Hepatocyte (in vitro differentiated cells): ENCODE measurements at regions not wholly inside any gene's neighbourhood (a gene's known extent, or its start where the extent isn't known, plus 50 kb on each side); places are given as distances from the start of the nearest gene placed in this dataset.

Source experiments
- DNase-seq: peaks from one replicate; pipeline ENCODE4 v3.0.0-alpha.2; 2016; ENCODE audit warnings: low spot score
- H2AFZ ChIP-seq: fragments of 200-600 bp; sonication (generic); 2 replicates; pipeline ENCODE4 v1.6.0; 2016; ENCODE audit warnings: antibody characterized with exemption, mild to moderate bottlenecking
- H3K27ac ChIP-seq: fragments of 200-600 bp; sonication (generic); 2 replicates; pipeline ENCODE4 v1.5.1; 2016; ENCODE audit warnings: mild to moderate bottlenecking
- H3K27me3 ChIP-seq: fragments of 200-600 bp; sonication (generic); 2 replicates; pipeline ENCODE4 v1.6.1; 2016
- H3K36me3 ChIP-seq: fragments of 200-600 bp; sonication (generic); replicated peaks from 2 replicates; pipeline ENCODE4 v1.5.1; 2016; ENCODE audit warnings: low read depth; ENCODE audit not compliant: insufficient read depth
- H3K4me1 ChIP-seq: fragments of 200-600 bp; sonication (generic); 2 replicates; pipeline ENCODE4 v1.5.1; 2016; ENCODE audit warnings: mild to moderate bottlenecking, moderate library complexity; ENCODE audit not compliant: insufficient read depth
- H3K4me2 ChIP-seq: fragments of 200-600 bp; sonication (generic); 2 replicates; pipeline ENCODE4 v1.6.0; 2016
- H3K4me3 ChIP-seq: fragments of 200-600 bp; sonication (generic); 2 replicates; pipeline ENCODE4 v1.5.1; 2016; ENCODE audit warnings: mild to moderate bottlenecking
- H3K79me2 ChIP-seq: fragments of 200-600 bp; sonication (generic); 2 replicates; pipeline ENCODE4 v1.6.0; 2017; ENCODE audit warnings: mild to moderate bottlenecking
- H3K9me2 ChIP-seq: fragments of 200-600 bp; sonication (generic); replicated peaks from 2 replicates; pipeline ENCODE4 v1.6.0; 2017; ENCODE audit warnings: mild to moderate bottlenecking; ENCODE audit not compliant: insufficient read depth
- H3K9me3 ChIP-seq: fragments of 200-600 bp; sonication (generic); 2 replicates; pipeline ENCODE4 v1.5.1; 2016; ENCODE audit warnings: low read depth, mild to moderate bottlenecking
- H4K20me1 ChIP-seq: fragments of 200-600 bp; sonication (generic); 2 replicates; pipeline ENCODE4 v1.6.0; 2016; ENCODE audit warnings: mild to moderate bottlenecking; ENCODE audit not compliant: insufficient read depth, poor library complexity, severe bottlenecking
- EZH2 ChIP-seq: fragments of 200-600 bp; sonication (generic); IDR thresholded peaks from 2 replicates; pipeline ENCODE4 v1.6.1; 2016; ENCODE audit warnings: antibody characterized with exemption, mild to moderate bottlenecking, borderline replicate concordance
- EZH2phosphoT487 ChIP-seq: fragments of 200-600 bp; sonication (generic); IDR thresholded peaks from one replicate; pipeline ENCODE4 v1.6.1; 2018; ENCODE audit warnings: antibody characterized with exemption, mild to moderate bottlenecking, low read depth, moderate library complexity; ENCODE audit not compliant: unreplicated experiment, severe bottlenecking
- WGBS: methylation state at CpG from one replicate; pipeline ENCODE4 v1.1.6; 2016; ENCODE audit warnings: low lambda C conversion rate; ENCODE audit errors: missing lambda C conversion rate; 5-methylcytosine and 5-hydroxymethylcytosine counted together
- TF ChIP-seq, protein P1 (sequence below): fragments of 200-600 bp; sonication (generic); IDR thresholded peaks from 2 replicates; pipeline ENCODE4 v1.5.1; 2016; ENCODE audit warnings: antibody characterized with exemption, mild to moderate bottlenecking; ENCODE audit not compliant: poor library complexity

DNA sequence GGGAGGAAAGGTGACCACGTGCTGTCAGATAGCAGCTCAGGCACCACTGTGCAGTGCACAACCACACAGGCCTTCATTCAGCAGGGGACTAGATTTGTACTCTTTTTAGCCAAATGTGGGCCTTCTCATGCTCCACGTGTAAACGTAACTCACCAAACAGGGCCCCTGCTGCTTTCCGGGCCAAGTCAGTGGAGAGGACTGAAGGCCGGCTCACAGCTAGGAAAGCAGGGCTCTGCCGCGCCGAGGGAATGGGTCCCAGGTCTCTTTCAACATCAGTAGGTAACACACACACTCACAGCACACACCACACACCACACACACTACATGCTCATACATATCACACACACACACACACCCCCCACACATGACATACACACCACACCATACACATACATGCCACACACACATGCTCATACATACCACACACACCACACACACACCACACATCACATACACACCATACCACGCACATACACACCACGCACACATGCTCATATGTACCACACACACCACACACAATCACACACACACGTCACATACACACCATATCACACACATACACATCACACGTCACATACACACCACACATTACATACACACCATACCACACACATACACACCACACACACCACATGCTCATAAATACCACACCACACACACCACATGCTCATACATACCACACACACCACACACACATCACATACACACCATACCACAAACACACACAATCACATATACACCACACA is 124.0 kb upstream of the ERG start:
- 94% methylated on average over 12 of the region's 12 CpGs for WGBS
- Histone ChIP-seq H3K27ac (no peak overlapping the region), H3K9me3 (no peaks in the 10 kb centered on the region), H3K4me1 (no peaks in the 10 kb centered on the region), H3K36me3 (no peaks in the 10 kb centered on the region), H3K4me3 (no peak overlapping the region), H3K4me2 (no peak overlapping the region), H3K9me2 (no peaks in the 10 kb centered on the region), H4K20me1 (no peaks in the 10 kb centered on the region), H3K79me2 (no peaks in the 10 kb centered on the region), H3K27me3 (no peaks in the 10 kb centered on the region), H2AFZ (no peak overlapping the region)
- DNase-seq: no peak
- TF ChIP-seq, protein P1, sequence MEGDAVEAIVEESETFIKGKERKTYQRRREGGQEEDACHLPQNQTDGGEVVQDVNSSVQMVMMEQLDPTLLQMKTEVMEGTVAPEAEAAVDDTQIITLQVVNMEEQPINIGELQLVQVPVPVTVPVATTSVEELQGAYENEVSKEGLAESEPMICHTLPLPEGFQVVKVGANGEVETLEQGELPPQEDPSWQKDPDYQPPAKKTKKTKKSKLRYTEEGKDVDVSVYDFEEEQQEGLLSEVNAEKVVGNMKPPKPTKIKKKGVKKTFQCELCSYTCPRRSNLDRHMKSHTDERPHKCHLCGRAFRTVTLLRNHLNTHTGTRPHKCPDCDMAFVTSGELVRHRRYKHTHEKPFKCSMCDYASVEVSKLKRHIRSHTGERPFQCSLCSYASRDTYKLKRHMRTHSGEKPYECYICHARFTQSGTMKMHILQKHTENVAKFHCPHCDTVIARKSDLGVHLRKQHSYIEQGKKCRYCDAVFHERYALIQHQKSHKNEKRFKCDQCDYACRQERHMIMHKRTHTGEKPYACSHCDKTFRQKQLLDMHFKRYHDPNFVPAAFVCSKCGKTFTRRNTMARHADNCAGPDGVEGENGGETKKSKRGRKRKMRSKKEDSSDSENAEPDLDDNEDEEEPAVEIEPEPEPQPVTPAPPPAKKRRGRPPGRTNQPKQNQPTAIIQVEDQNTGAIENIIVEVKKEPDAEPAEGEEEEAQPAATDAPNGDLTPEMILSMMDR: no peak
- TF ChIP-seq EZH2phosphoT487: no peak

- Histone ChIP-seq H3K4me2 (no peak overlapping the region), H3K4me3 (no peak overlapping the region), H3K36me3 (no peaks in the 10 kb centered on the region), H3K79me2 (no peaks in the 10 kb centered on the region), H3K27ac (no peak overlapping the region), H3K9me2 (no peaks in the 10 kb centered on the region), H3K9me3 (no peaks in the 10 kb centered on the region), H4K20me1 (no peaks in the 10 kb centered on the region), H2AFZ (no peak overlapping the region), H3K27me3 (no peaks in the 10 kb centered on the region), H3K4me1 (no peaks in the 10 kb centered on the region)
- TF ChIP-seq, protein P1: no peak
- TF ChIP-seq EZH2phosphoT487: no peak
- TF ChIP-seq EZH2: no peak
- WGBS: 100% methylated on average over 1 of the region's 2 CpGs
- DNase-seq: no peak
Observed at GRCh38 chr21:38622827-38623209, 124.5 kb upstream of the ERG start.

GRCh38 chr21:38623552-38623951 is 125.3 kb upstream of the ERG start:
- Histone ChIP-seq H3K36me3 (no peaks in the 10 kb centered on the region), H3K79me2 (no peaks in the 10 kb centered on the region), H3K4me2 (no peak overlapping the region), H4K20me1 (no peaks in the 10 kb centered on the region), H3K4me3 (no peak overlapping the region), H3K9me3 (no peaks in the 10 kb centered on the region), H3K4me1 (no peaks in the 10 kb centered on the region), H3K9me2 (no peaks in the 10 kb centered on the region), H3K27ac (no peak overlapping the region), H2AFZ (no peak overlapping the region), H3K27me3 (no peaks in the 10 kb centered on the region)
- no peak for TF ChIP-seq EZH2
- TF ChIP-seq, protein P1: no peak
- no peak for TF ChIP-seq EZH2phosphoT487
- WGBS: 71% methylated on average over 4 of the region's 4 CpGs
- DNase-seq: no peak

DNA sequence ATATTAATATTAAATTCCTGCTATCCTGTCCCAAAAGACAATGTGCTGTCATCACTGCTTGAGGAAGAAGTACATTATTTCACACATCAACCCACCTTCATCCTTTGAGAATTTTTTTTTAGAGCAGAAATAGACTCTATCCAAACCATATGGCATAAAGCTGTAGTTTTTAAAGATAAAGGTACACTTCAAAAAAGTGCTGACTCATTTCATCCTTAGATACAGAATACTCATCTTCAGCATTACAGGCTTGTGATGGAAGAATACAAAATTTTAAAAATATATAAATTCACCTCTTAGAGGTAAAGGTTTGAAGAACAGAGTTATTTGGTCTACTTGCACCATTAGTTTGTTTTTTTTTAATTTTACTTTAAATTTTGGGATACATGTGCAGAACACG is 126.7 kb upstream of the ERG start:
- Histone ChIP-seq H3K27ac (no peak overlapping the region), H3K4me1 (no peaks in the 10 kb centered on the region), H3K4me3 (no peak overlapping the region), H3K9me2 (no peaks in the 10 kb centered on the region), H3K79me2 (no peaks in the 10 kb centered on the region), H3K36me3 (no peaks in the 10 kb centered on the region), H3K4me2 (no peak overlapping the region), H3K9me3 (no peaks in the 10 kb centered on the region), H2AFZ (no peak overlapping the region), H4K20me1 (no peaks in the 10 kb centered on the region), H3K27me3 (no peaks in the 10 kb centered on the region)
- 93% methylated on average over 1 of the region's 1 CpG for WGBS
- DNase-seq: no peak
- TF ChIP-seq EZH2 (no peak), EZH2phosphoT487 (no peak)
- TF ChIP-seq, protein P1: no peak
